ENCODE measurements at regions not wholly inside any gene's neighbourhood (a gene's known extent, or its start where the extent isn't known, plus 50 kb on each side); places are given as distances from the start of the nearest gene placed in this dataset.

DNA sequence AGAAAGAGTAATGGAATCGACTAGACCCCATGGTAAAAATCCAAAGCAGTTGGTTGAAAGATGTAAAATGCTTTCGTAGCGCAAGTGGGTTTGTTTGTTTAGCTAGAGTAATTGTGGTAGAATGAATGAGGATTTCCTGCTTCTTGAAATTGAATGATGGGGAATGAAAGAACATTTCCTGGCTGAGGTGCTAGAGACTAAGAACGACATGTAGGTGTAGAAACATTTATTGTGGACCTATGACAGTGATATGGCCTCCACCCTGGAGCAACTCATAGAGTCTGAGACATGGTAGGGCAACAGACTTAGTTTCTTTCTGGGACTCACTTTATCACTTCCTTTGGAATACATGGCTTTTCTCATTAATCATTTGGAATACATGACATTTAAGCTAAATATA lies 467.6 kb upstream of the CFAP20DC start:
- Histone ChIP-seq H3K4me3 (ENCODE audit: low read depth, low read length) (no peak overlapping the region), H3K27me3 (ENCODE audit: control insufficient read depth, insufficient read depth, low read length) (no peaks in the 10 kb centered on the region), H3K36me3 (ENCODE audit: control insufficient read depth, insufficient read depth, low read length) (no peaks in the 10 kb centered on the region)
- TF ChIP-seq, protein P1, sequence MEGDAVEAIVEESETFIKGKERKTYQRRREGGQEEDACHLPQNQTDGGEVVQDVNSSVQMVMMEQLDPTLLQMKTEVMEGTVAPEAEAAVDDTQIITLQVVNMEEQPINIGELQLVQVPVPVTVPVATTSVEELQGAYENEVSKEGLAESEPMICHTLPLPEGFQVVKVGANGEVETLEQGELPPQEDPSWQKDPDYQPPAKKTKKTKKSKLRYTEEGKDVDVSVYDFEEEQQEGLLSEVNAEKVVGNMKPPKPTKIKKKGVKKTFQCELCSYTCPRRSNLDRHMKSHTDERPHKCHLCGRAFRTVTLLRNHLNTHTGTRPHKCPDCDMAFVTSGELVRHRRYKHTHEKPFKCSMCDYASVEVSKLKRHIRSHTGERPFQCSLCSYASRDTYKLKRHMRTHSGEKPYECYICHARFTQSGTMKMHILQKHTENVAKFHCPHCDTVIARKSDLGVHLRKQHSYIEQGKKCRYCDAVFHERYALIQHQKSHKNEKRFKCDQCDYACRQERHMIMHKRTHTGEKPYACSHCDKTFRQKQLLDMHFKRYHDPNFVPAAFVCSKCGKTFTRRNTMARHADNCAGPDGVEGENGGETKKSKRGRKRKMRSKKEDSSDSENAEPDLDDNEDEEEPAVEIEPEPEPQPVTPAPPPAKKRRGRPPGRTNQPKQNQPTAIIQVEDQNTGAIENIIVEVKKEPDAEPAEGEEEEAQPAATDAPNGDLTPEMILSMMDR (IDR thresholded peaks at IDR 0.05; ENCODE audit: insufficient read depth, low read length, poor library complexity, severe bottlenecking): no peak
- DNase-seq (ENCODE audit: low read depth): no peak

GRCh38 chr3:59515966-59516365 lies 466.1 kb upstream of the CFAP20DC start:
- no peaks in the 10 kb centered on the region for H3K27me3 ChIP-seq (ENCODE audit: control insufficient read depth, insufficient read depth, low read length)
- H3K4me3 ChIP-seq (ENCODE audit: low read depth, low read length): no peak overlapping the region
- no peak for DNase-seq (ENCODE audit: low read depth)
- no peaks in the 10 kb centered on the region for H3K36me3 ChIP-seq (ENCODE audit: control insufficient read depth, insufficient read depth, low read length)
- TF ChIP-seq, protein P1 (IDR thresholded peaks at IDR 0.05; ENCODE audit: insufficient read depth, low read length, poor library complexity, severe bottlenecking): no peak

GRCh38 chr3:59514865-59515482 lies 465.1 kb upstream of the CFAP20DC start:
- no peaks in the 10 kb centered on the region for H3K36me3 ChIP-seq (ENCODE audit: control insufficient read depth, insufficient read depth, low read length)
- no peak for DNase-seq (ENCODE audit: low read depth)
- H3K4me3 ChIP-seq (ENCODE audit: low read depth, low read length): no peak overlapping the region
- TF ChIP-seq, protein P1 (IDR thresholded peaks at IDR 0.05; ENCODE audit: insufficient read depth, low read length, poor library complexity, severe bottlenecking): no peak
- no peaks in the 10 kb centered on the region for H3K27me3 ChIP-seq (ENCODE audit: control insufficient read depth, insufficient read depth, low read length)

GRCh38 chr3:59513570-59513969 lies 463.7 kb upstream of the CFAP20DC start:
- TF ChIP-seq, protein P1 (IDR thresholded peaks at IDR 0.05; ENCODE audit: insufficient read depth, low read length, poor library complexity, severe bottlenecking): no peak
- Histone ChIP-seq H3K27me3 (ENCODE audit: control insufficient read depth, insufficient read depth, low read length) (no peaks in the 10 kb centered on the region), H3K4me3 (ENCODE audit: low read depth, low read length) (no peak overlapping the region), H3K36me3 (ENCODE audit: control insufficient read depth, insufficient read depth, low read length) (no peaks in the 10 kb centered on the region)
- no peak for DNase-seq (ENCODE audit: low read depth)

GRCh38 chr3:59512066-59512465 lies 462.2 kb upstream of the CFAP20DC start:
- no peaks in the 10 kb centered on the region for H3K27me3 ChIP-seq (ENCODE audit: control insufficient read depth, insufficient read depth, low read length)
- TF ChIP-seq, protein P1 (IDR thresholded peaks at IDR 0.05; ENCODE audit: insufficient read depth, low read length, poor library complexity, severe bottlenecking): no peak
- H3K4me3 ChIP-seq (ENCODE audit: low read depth, low read length): no peak overlapping the region

DNA sequence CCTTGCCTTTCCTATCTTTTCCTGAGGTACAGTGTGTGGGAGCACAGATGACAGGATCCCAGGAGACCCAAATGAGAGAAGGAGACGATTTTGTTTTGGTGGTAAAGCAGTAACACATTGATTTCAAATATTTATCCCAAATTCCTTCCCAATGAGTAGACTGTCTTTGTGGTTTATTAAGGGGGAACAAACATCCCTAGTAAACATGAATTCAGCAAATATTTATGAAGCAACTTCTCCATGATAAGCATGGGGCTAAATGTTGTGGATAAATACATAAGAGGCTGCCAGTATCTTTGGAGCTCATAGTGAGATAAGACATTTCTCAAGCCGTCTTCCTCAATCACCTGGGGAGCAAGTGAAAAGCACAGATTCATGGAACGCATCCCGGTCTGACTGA lies 460.8 kb upstream of the CFAP20DC start:
- Histone ChIP-seq H3K36me3 (ENCODE audit: control insufficient read depth, insufficient read depth, low read length) (no peaks in the 10 kb centered on the region), H3K4me3 (ENCODE audit: low read depth, low read length) (no peak overlapping the region), H3K27me3 (ENCODE audit: control insufficient read depth, insufficient read depth, low read length) (no peaks in the 10 kb centered on the region)
- TF ChIP-seq, protein P1 (IDR thresholded peaks at IDR 0.05; ENCODE audit: insufficient read depth, low read length, poor library complexity, severe bottlenecking): no peak
- no peak for DNase-seq (ENCODE audit: low read depth)

More at GRCh38 chr3:59512066-59512465, 462.2 kb upstream of the CFAP20DC start:
- DNase-seq (ENCODE audit: low read depth): no peak
- H3K36me3 ChIP-seq (ENCODE audit: control insufficient read depth, insufficient read depth, low read length): no peaks in the 10 kb centered on the region
